Fibroblast of villous mesenchyme (primary cell): ENCODE measurements at regions not wholly inside any gene's neighbourhood (a gene's known extent, or its start where the extent isn't known, plus 50 kb on each side); places are given as distances from the start of the nearest gene placed in this dataset.

Experiments used
- DNase-seq: peaks from one replicate; pipeline ENCODE4 v3.0.0-alpha.2; 2010; ENCODE audit warnings: low read depth
- H3K4me3 ChIP-seq: 2 replicates; pipeline ENCODE4 v1.5.1; 2011; ENCODE audit warnings: low read depth, mild to moderate bottlenecking, low read length
- TF ChIP-seq, protein P1 (sequence below): IDR thresholded peaks from 2 replicates; pipeline ENCODE4 v1.5.1; 2012; ENCODE audit warnings: low read depth, mild to moderate bottlenecking, low read length; ENCODE audit not compliant: insufficient read depth

DNA sequence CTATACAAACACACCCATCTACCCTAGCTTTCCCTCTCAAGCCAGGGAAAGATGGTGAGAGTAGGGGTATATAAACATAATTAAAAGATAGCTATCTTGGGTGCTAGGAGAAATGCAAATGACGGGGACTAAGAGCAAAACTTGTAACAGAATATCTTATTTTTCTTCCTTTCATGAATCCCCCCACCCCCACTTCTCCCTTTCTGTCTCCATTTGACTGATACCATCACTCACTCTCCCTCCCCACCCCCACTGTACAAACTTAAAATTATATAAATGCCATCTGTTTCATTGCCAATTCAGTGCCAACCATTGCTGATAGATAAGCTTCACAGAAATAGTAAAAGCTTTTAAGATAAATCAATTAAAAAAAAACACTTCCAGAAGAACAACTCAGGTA is 268.6 kb downstream of the SLC6A15 start:
- TF ChIP-seq, protein P1, sequence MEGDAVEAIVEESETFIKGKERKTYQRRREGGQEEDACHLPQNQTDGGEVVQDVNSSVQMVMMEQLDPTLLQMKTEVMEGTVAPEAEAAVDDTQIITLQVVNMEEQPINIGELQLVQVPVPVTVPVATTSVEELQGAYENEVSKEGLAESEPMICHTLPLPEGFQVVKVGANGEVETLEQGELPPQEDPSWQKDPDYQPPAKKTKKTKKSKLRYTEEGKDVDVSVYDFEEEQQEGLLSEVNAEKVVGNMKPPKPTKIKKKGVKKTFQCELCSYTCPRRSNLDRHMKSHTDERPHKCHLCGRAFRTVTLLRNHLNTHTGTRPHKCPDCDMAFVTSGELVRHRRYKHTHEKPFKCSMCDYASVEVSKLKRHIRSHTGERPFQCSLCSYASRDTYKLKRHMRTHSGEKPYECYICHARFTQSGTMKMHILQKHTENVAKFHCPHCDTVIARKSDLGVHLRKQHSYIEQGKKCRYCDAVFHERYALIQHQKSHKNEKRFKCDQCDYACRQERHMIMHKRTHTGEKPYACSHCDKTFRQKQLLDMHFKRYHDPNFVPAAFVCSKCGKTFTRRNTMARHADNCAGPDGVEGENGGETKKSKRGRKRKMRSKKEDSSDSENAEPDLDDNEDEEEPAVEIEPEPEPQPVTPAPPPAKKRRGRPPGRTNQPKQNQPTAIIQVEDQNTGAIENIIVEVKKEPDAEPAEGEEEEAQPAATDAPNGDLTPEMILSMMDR, result no peak
- no peak overlapping the region for H3K4me3 ChIP-seq
- DNase-seq, result no peak

DNA sequence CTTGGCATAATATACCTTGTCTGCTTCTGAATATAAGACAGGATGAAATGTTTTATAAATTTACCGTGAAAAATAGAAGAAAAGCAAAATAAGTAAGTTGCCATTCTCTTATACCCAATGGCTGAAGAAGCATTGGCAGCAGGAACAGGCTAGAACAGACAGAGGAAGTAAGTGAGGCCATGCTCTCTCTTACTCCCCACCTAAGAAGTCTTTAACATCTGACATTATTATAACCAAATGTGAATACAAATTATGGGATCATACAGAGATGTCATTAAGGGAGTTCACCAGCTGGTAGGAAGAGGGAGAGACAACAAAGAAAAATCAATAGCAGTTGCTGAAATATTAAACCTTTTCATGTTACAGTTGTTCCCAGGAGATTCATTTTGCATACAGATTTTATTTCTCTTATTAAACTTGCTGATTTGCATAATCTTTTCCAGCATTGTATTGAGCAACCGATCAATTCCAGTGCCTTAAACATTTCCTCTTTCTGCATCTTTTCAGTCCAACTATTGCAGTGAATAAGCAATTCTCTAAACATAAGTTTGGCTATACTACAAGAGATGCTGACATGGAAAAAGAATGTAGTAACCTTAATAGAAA is 270.6 kb downstream of the SLC6A15 start:
- TF ChIP-seq, protein P1, result no peak
- no peak overlapping the region for H3K4me3 ChIP-seq
- DNase-seq, result no peak

DNA sequence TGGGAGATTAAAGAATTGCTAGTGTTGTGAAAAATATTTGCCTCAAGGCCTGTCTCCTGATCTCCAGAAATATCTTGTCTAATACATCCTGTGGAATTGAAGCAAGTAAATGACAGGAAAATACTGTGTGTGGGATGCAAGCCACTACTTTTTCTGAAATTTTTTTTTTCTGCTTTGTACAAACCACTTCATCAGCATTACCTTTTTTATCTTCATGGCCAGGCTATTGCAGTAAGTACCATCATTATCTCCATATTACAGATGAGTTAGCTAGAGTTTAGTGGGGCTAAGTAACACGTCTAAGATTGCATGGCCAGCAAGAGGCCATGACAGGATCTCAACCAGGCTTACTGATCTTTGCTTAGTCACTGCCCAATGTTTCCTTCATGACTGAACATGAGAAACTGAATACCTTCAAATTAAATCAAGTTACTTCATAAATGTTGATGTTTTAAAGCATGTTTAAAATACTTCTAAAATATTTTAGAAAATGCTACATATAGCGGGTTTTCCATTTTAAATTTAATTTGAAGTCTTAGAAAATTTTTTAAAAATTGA is 273.7 kb downstream of the SLC6A15 start:
- no peak overlapping the region for H3K4me3 ChIP-seq
- peak; percentile 12 for DNase-seq
- TF ChIP-seq, protein P1, result no peak

- no peak overlapping the region for H3K4me3 ChIP-seq
- TF ChIP-seq, protein P1, result no peak
- DNase-seq, result peak; percentile 11
Observed at GRCh38 chr12:84637926-84638325, 274.7 kb downstream of the SLC6A15 start.

DNA sequence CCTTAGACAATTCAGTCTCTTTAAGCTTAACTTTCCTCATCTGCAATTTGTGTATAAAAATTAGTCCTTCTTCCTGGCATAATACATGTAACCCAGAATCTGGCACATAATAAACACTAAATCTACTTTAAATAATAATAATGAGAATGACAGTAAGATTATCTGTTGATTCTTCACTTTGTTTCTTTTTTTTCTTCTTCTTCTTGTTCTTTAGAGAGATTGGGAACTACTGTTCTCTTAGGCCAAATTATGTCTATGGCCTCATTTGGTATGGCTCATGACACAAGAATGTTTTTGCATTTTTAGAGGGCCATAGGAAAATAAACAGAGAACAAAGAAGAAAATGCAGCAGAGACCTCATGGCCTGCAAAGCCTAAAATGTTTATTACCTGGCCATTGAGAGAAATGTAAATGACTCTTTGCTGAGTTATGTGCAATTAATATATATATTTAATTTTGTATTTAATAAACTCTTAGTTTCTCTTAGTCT is 275.8 kb downstream of the SLC6A15 start:
- TF ChIP-seq, protein P1, result no peak
- no peak overlapping the region for H3K4me3 ChIP-seq
- DNase-seq, result no peak

GRCh38 chr12:84634526-84634925 is 278.1 kb downstream of the SLC6A15 start:
- no peak overlapping the region for H3K4me3 ChIP-seq
- TF ChIP-seq, protein P1, result no peak
- no peak for DNase-seq
